ENCODE measurements at regions not wholly inside any gene's neighbourhood (a gene's known extent, or its start where the extent isn't known, plus 50 kb on each side); places are given as distances from the start of the nearest gene placed in this dataset.

DNA sequence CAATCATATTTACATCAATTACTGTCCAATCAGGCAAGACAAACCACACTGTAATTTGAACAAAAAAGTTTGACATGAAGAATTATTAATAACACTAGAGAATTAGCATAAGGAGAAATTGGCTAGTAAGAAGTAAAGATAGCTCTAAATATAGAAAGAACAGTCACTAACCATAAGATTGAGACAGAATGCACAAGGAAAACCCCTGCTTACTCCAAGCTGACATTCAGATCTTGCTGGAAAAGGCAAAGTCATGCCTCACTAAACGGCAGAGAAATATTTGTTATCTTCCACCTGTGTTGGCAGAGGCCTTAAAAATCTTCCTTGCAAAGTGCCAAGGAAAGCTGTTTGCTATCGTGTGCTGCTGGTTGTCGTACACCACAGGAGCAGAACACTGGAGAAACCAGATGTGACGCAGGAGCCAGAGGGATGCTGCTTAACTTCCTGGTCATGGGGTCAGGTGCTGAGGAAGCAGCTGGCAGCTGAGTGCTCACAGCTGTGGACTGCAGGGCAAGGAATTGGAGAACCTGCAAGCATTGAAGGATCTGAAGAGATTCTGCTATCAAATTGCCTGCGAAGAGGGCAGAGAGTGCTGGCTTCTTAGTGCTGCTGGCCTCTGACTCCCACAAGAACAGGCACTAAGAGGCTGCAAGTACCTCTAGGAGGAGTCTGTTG is 1323.3 kb downstream of the LRFN5 start:
- Histone ChIP-seq H3K9me3 (no peaks in the 10 kb centered on the region), H4K20me1 (ENCODE audit: insufficient read depth) (no peaks in the 10 kb centered on the region), H3K4me2 (no peak overlapping the region), H3K79me2 (ENCODE audit: insufficient read depth) (no peaks in the 10 kb centered on the region), H3K27me3 (ENCODE audit: insufficient read depth) (no peaks in the 10 kb centered on the region), H3K4me1 (ENCODE audit: control insufficient read depth in 1 of 2, insufficient read depth in 2 of 2, low read depth in 1 of 2, low read length in 1 of 2) (no peaks in the 10 kb centered on the region), H3K36me3 (replicated peaks in 1 of 2; ENCODE audit: control insufficient read depth in 1 of 2, insufficient read depth in 2 of 2, low read length in 1 of 2) (no peaks in the 10 kb centered on the region), H3K9me2 (no peaks in the 10 kb centered on the region), H3K4me3 (ENCODE audit: low read depth in 2 of 2, low read length in 1 of 2) (no peak overlapping the region), H3F3A (replicated peaks; ENCODE audit: insufficient read depth) (no peaks in the 10 kb centered on the region), H3K9ac (no peak overlapping the region), H3K27ac (ENCODE audit: low read depth in 2 of 2, low read length in 1 of 2) (no peak overlapping the region), H2AFZ (ENCODE audit: low read depth) (no peak overlapping the region)
- TF ChIP-seq EZH2phosphoT487 (IDR thresholded peaks at IDR 0.05; ENCODE audit: borderline replicate concordance, low read depth) (no peak), NRF1 (IDR thresholded peaks at IDR 0.05; ENCODE audit: low read depth, low read length) (no peak), TAF1 (IDR thresholded peaks at IDR 0.05; ENCODE audit: borderline replicate concordance, low read depth, low read length) (no peak), RAD21 (IDR thresholded peaks at IDR 0.05; ENCODE audit: low read length) (no peak), FOSL2 (IDR thresholded peaks at IDR 0.05; ENCODE audit: borderline replicate concordance, low read depth) (no peak)
- TF ChIP-seq, protein P1, sequence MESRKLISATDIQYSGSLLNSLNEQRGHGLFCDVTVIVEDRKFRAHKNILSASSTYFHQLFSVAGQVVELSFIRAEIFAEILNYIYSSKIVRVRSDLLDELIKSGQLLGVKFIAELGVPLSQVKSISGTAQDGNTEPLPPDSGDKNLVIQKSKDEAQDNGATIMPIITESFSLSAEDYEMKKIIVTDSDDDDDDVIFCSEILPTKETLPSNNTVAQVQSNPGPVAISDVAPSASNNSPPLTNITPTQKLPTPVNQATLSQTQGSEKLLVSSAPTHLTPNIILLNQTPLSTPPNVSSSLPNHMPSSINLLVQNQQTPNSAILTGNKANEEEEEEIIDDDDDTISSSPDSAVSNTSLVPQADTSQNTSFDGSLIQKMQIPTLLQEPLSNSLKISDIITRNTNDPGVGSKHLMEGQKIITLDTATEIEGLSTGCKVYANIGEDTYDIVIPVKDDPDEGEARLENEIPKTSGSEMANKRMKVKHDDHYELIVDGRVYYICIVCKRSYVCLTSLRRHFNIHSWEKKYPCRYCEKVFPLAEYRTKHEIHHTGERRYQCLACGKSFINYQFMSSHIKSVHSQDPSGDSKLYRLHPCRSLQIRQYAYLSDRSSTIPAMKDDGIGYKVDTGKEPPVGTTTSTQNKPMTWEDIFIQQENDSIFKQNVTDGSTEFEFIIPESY (IDR thresholded peaks at IDR 0.05; ENCODE audit: borderline replicate concordance, low read depth) = no peak
- TF ChIP-seq, protein P2, sequence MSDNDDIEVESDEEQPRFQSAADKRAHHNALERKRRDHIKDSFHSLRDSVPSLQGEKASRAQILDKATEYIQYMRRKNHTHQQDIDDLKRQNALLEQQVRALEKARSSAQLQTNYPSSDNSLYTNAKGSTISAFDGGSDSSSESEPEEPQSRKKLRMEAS (IDR thresholded peaks at IDR 0.05; ENCODE audit: low read depth) = no peak
- DNase-seq = no peak
- POLR2A ChIA-PET = no interaction called here
- CTCF ChIA-PET = no interaction called here
- 0% methylated on average over 1 of the region's 5 CpGs for WGBS (ENCODE audit: low lambda C conversion rate)

DNA sequence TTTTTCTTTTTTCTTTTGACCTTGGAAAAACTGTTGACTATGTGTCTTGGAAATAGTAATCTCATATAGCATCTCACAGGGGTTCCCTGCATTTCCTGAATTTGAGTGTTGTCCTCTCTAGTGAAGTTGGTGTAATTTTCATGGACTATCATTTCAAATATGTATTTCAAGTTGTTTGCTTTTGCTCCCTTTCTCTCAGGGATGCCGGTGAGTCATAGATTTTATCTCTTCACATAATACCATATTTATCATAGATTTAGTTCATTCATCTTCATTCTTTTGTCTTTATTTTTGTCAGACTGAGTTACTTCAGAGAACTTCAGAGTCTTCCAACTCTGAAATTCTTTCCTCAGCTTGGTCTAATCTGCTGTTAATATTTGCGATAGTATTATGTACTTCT is 1320.6 kb downstream of the LRFN5 start:
- H2AFZ ChIP-seq (ENCODE audit: low read depth) = no peak overlapping the region
- DNase-seq = no peak
- H3F3A ChIP-seq (replicated peaks; ENCODE audit: insufficient read depth) = no peaks in the 10 kb centered on the region
- 41% methylated on average over 2 of the region's 2 CpGs for WGBS (ENCODE audit: low lambda C conversion rate)
- no peak overlapping the region for H3K9ac ChIP-seq
- no peak overlapping the region for H3K4me3 ChIP-seq (ENCODE audit: low read depth in 2 of 2, low read length in 1 of 2)
- ChIA-PET POLR2A (no interaction called here), CTCF (no interaction called here)
- H3K79me2 ChIP-seq (ENCODE audit: insufficient read depth) = no peaks in the 10 kb centered on the region
- no peaks in the 10 kb centered on the region for H3K9me3 ChIP-seq
- H3K27ac ChIP-seq (ENCODE audit: low read depth in 2 of 2, low read length in 1 of 2) = no peak overlapping the region
- H3K27me3 ChIP-seq (ENCODE audit: insufficient read depth) = no peaks in the 10 kb centered on the region
- no peak overlapping the region for H3K4me2 ChIP-seq
- H3K9me2 ChIP-seq = no peaks in the 10 kb centered on the region
- no peaks in the 10 kb centered on the region for H3K36me3 ChIP-seq (replicated peaks in 1 of 2; ENCODE audit: control insufficient read depth in 1 of 2, insufficient read depth in 2 of 2, low read length in 1 of 2)
- no peaks in the 10 kb centered on the region for H4K20me1 ChIP-seq (ENCODE audit: insufficient read depth)
- no peaks in the 10 kb centered on the region for H3K4me1 ChIP-seq (ENCODE audit: control insufficient read depth in 1 of 2, insufficient read depth in 2 of 2, low read depth in 1 of 2, low read length in 1 of 2)
- TF ChIP-seq ELF1 (IDR thresholded peaks at IDR 0.05) (no peak), SMC3 (IDR thresholded peaks at IDR 0.05; ENCODE audit: low read depth, low read length) (no peak), MXI1 (IDR thresholded peaks at IDR 0.05; ENCODE audit: low read depth, low read length) (no peak), FOXM1 (IDR thresholded peaks at IDR 0.05; ENCODE audit: low read depth) (no peak), CHD2 (IDR thresholded peaks at IDR 0.05; ENCODE audit: low read length, partially characterized antibody) (no peak), RXRA (IDR thresholded peaks at IDR 0.05; ENCODE audit: borderline replicate concordance, low read depth) (no peak), POLR2AphosphoS5 (IDR thresholded peaks at IDR 0.05; ENCODE audit: low read depth, low read length) (no peak), TAF1 (IDR thresholded peaks at IDR 0.05; ENCODE audit: borderline replicate concordance, low read depth, low read length) (no peak)
- TF ChIP-seq, protein P3, sequence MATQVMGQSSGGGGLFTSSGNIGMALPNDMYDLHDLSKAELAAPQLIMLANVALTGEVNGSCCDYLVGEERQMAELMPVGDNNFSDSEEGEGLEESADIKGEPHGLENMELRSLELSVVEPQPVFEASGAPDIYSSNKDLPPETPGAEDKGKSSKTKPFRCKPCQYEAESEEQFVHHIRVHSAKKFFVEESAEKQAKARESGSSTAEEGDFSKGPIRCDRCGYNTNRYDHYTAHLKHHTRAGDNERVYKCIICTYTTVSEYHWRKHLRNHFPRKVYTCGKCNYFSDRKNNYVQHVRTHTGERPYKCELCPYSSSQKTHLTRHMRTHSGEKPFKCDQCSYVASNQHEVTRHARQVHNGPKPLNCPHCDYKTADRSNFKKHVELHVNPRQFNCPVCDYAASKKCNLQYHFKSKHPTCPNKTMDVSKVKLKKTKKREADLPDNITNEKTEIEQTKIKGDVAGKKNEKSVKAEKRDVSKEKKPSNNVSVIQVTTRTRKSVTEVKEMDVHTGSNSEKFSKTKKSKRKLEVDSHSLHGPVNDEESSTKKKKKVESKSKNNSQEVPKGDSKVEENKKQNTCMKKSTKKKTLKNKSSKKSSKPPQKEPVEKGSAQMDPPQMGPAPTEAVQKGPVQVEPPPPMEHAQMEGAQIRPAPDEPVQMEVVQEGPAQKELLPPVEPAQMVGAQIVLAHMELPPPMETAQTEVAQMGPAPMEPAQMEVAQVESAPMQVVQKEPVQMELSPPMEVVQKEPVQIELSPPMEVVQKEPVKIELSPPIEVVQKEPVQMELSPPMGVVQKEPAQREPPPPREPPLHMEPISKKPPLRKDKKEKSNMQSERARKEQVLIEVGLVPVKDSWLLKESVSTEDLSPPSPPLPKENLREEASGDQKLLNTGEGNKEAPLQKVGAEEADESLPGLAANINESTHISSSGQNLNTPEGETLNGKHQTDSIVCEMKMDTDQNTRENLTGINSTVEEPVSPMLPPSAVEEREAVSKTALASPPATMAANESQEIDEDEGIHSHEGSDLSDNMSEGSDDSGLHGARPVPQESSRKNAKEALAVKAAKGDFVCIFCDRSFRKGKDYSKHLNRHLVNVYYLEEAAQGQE (IDR thresholded peaks at IDR 0.05; ENCODE audit: low read depth, low read length) = no peak
- TF ChIP-seq, protein P4, sequence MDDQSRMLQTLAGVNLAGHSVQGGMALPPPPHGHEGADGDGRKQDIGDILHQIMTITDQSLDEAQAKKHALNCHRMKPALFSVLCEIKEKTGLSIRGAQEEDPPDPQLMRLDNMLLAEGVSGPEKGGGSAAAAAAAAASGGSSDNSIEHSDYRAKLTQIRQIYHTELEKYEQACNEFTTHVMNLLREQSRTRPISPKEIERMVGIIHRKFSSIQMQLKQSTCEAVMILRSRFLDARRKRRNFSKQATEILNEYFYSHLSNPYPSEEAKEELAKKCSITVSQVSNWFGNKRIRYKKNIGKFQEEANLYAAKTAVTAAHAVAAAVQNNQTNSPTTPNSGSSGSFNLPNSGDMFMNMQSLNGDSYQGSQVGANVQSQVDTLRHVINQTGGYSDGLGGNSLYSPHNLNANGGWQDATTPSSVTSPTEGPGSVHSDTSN (IDR thresholded peaks at IDR 0.05) = no peak
- TF ChIP-seq, protein P5, sequence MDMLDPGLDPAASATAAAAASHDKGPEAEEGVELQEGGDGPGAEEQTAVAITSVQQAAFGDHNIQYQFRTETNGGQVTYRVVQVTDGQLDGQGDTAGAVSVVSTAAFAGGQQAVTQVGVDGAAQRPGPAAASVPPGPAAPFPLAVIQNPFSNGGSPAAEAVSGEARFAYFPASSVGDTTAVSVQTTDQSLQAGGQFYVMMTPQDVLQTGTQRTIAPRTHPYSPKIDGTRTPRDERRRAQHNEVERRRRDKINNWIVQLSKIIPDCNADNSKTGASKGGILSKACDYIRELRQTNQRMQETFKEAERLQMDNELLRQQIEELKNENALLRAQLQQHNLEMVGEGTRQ (IDR thresholded peaks at IDR 0.05; ENCODE audit: borderline replicate concordance, low read depth, low read length) = no peak
- TF ChIP-seq, protein P6, sequence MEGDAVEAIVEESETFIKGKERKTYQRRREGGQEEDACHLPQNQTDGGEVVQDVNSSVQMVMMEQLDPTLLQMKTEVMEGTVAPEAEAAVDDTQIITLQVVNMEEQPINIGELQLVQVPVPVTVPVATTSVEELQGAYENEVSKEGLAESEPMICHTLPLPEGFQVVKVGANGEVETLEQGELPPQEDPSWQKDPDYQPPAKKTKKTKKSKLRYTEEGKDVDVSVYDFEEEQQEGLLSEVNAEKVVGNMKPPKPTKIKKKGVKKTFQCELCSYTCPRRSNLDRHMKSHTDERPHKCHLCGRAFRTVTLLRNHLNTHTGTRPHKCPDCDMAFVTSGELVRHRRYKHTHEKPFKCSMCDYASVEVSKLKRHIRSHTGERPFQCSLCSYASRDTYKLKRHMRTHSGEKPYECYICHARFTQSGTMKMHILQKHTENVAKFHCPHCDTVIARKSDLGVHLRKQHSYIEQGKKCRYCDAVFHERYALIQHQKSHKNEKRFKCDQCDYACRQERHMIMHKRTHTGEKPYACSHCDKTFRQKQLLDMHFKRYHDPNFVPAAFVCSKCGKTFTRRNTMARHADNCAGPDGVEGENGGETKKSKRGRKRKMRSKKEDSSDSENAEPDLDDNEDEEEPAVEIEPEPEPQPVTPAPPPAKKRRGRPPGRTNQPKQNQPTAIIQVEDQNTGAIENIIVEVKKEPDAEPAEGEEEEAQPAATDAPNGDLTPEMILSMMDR (IDR thresholded peaks at IDR 0.05) = no peak

All from SK-N-SH (cell line).